Vagina (tissue), 2 donors: ENCODE measurements at regions not wholly inside any gene's neighbourhood (a gene's known extent, or its start where the extent isn't known, plus 50 kb on each side); places are given as distances from the start of the nearest gene placed in this dataset.

Source experiments
- CTCF ChIP-seq, 3 experiments: fragments of 450-650 bp in 2 of 3; fragments of 200-600 bp in 1 of 3; sonication (generic) in 1 of 3; IDR thresholded peaks; one replicate each; pipeline ENCODE4 v1.5.1; 2017 to 2019; ENCODE audit warnings: antibody characterized with exemption in 3 of 3, mild to moderate bottlenecking in 2 of 3, moderate library complexity in 2 of 3
- POLR2A ChIP-seq, 2 donors: fragments of 450-650 bp; IDR thresholded peaks; one replicate each; pipeline ENCODE4 v1.6.1; 2017; ENCODE audit warnings: antibody characterized with exemption in 2 of 2, mild to moderate bottlenecking in 2 of 2, moderate library complexity in 2 of 2

GRCh38 chr20:11316244-11316643, 601.4 kb upstream of the BTBD3 start:
- no peak for TF ChIP-seq CTCF (IDR thresholded peaks at IDR 0.05)
- TF ChIP-seq POLR2A (IDR thresholded peaks at IDR 0.05): no peak
